ENCODE measurements at regions not wholly inside any gene's neighbourhood (a gene's known extent, or its start where the extent isn't known, plus 50 kb on each side); places are given as distances from the start of the nearest gene placed in this dataset.

DNA sequence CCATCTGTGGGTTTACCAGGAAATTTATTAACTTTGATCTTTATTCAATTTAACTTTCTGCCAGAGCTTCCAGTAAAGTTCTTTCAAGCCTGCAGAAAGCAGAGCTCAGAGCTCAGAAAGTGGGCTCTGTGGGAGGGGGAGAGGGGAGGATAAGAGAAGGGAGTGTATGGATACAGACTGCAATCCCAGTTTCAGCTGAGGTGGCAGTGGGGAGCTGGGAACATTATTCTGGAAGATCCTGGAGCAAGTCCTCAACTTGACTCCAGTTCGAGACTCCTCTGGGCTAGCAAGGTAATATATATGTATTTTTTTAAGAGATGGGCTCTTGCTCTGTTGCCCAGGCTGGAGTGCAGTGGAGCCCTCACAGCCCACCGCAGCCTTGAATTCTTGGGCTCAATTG, 108.9 kb upstream of the NABP1 start:
- no peak overlapping the region for H3K4me3 ChIP-seq (ENCODE audit: low read length in 2 of 2)
- H3K4ac ChIP-seq (ENCODE audit: low read length): no peak overlapping the region
- H3K4me2 ChIP-seq (ENCODE audit: insufficient read depth, low read length, poor library complexity, severe bottlenecking): no peak overlapping the region
- H3K14ac ChIP-seq (ENCODE audit: low read length): no peak overlapping the region
- H3K9me3 ChIP-seq (replicated peaks in 1 of 2; ENCODE audit: control insufficient read depth in 2 of 2, insufficient read depth in 1 of 2, low read depth in 1 of 2, low read length in 2 of 2): no peaks in the 10 kb centered on the region
- H2AK5ac ChIP-seq (ENCODE audit: low read depth, low read length): no peak overlapping the region
- no peak overlapping the region for H2BK12ac ChIP-seq (ENCODE audit: low read length)
- H3K23ac ChIP-seq (ENCODE audit: low read depth, low read length, poor library complexity): no peak overlapping the region
- DNase-seq (ENCODE audit: low spot score): no peak
- H2BK120ac ChIP-seq (ENCODE audit: low read depth, low read length): no peak overlapping the region
- H2BK15ac ChIP-seq (ENCODE audit: low read length): no peak overlapping the region
- no peaks in the 10 kb centered on the region for H3K27me3 ChIP-seq (ENCODE audit: control insufficient read depth in 3 of 3, insufficient read depth in 3 of 3, low read depth in 1 of 3, low read length in 3 of 3)
- no peak overlapping the region for H3K27ac ChIP-seq (replicated peaks; ENCODE audit: low read length)
- no peak overlapping the region for H4K8ac ChIP-seq (ENCODE audit: low read depth, low read length)
- H2BK5ac ChIP-seq (ENCODE audit: low read length): no peak overlapping the region
- no peaks in the 10 kb centered on the region for H3K36me3 ChIP-seq (replicated peaks in 1 of 2; ENCODE audit: control insufficient read depth in 2 of 2, insufficient read depth in 2 of 2, low read length in 2 of 2)
- no peak overlapping the region for H2AFZ ChIP-seq (ENCODE audit: low read length)
- peaks cover 0 to 1% of the 10 kb centered on the region in 2 donors for H3K4me1 ChIP-seq (ENCODE audit: control insufficient read depth in 2 of 2, insufficient read depth in 1 of 2, low read depth in 1 of 2, low read length in 2 of 2)
- H3K18ac ChIP-seq (ENCODE audit: low read length): no peak overlapping the region
- no peaks in the 10 kb centered on the region for H3K79me1 ChIP-seq (ENCODE audit: low read depth, low read length)
- no peak overlapping the region for H3K9ac ChIP-seq (ENCODE audit: low read depth, low read length, poor library complexity)
- no peak overlapping the region for H4K91ac ChIP-seq (ENCODE audit: low read depth, low read length, poor library complexity)
- WGBS, 2 donors (ENCODE audit: extremely low coverage in 2 of 2, insufficient read length in 2 of 2, insufficient replicate concordance in 1 of 2): no CpG with 5 or more reads among the region's 2 CpGs

GRCh38 chr2:191571163-191571769, 106.7 kb upstream of the NABP1 start:
- Histone ChIP-seq H3K9me3 (replicated peaks in 1 of 2; ENCODE audit: control insufficient read depth in 2 of 2, insufficient read depth in 1 of 2, low read depth in 1 of 2, low read length in 2 of 2) (no peaks in the 10 kb centered on the region), H3K14ac (ENCODE audit: low read length) (no peak overlapping the region), H3K18ac (ENCODE audit: low read length) (no peak overlapping the region), H3K4me2 (ENCODE audit: insufficient read depth, low read length, poor library complexity, severe bottlenecking) (no peak overlapping the region), H4K91ac (ENCODE audit: low read depth, low read length, poor library complexity) (no peak overlapping the region), H3K23ac (ENCODE audit: low read depth, low read length, poor library complexity) (no peak overlapping the region), H2BK120ac (ENCODE audit: low read depth, low read length) (no peak overlapping the region), H4K8ac (ENCODE audit: low read depth, low read length) (no peak overlapping the region), H3K27ac (replicated peaks; ENCODE audit: low read length) (no peak overlapping the region), H2BK15ac (ENCODE audit: low read length) (no peak overlapping the region), H3K79me1 (ENCODE audit: low read depth, low read length) (no peaks in the 10 kb centered on the region), H3K36me3 (replicated peaks in 1 of 2; ENCODE audit: control insufficient read depth in 2 of 2, insufficient read depth in 2 of 2, low read length in 2 of 2) (no peaks in the 10 kb centered on the region), H3K27me3 (ENCODE audit: control insufficient read depth in 3 of 3, insufficient read depth in 3 of 3, low read depth in 1 of 3, low read length in 3 of 3) (no peaks in the 10 kb centered on the region), H3K4ac (ENCODE audit: low read length) (no peak overlapping the region), H3K9ac (ENCODE audit: low read depth, low read length, poor library complexity) (no peak overlapping the region), H2BK5ac (ENCODE audit: low read length) (no peak overlapping the region), H2AFZ (ENCODE audit: low read length) (peak overlapping the region; percentile 62), H2AK5ac (ENCODE audit: low read depth, low read length) (no peak overlapping the region), H3K4me1 (ENCODE audit: control insufficient read depth in 2 of 2, insufficient read depth in 1 of 2, low read depth in 1 of 2, low read length in 2 of 2) (peaks cover 0 to 1% of the 10 kb centered on the region in 2 donors), H3K4me3 (ENCODE audit: low read length in 2 of 2) (no peak overlapping the region), H2BK12ac (ENCODE audit: low read length) (no peak overlapping the region)
- no CpG with 5 or more reads among the region's 6 CpGs for WGBS, 2 donors (ENCODE audit: extremely low coverage in 2 of 2, insufficient read length in 2 of 2, insufficient replicate concordance in 1 of 2)
- DNase-seq (ENCODE audit: low spot score): no peak

- no CpG with 5 or more reads among the region's 5 CpGs for WGBS, 2 donors (ENCODE audit: extremely low coverage in 2 of 2, insufficient read length in 2 of 2, insufficient replicate concordance in 1 of 2)
These were observed 105.6 kb upstream of the NABP1 start for GRCh38 chr2:191572319-191572718.

GRCh38 chr2:191573216-191573615, 104.7 kb upstream of the NABP1 start:
- no peak overlapping the region for H2BK15ac ChIP-seq (ENCODE audit: low read length)
- H2AFZ ChIP-seq (ENCODE audit: low read length): no peak overlapping the region
- no peak overlapping the region for H2AK5ac ChIP-seq (ENCODE audit: low read depth, low read length)
- H3K79me1 ChIP-seq (ENCODE audit: low read depth, low read length): no peaks in the 10 kb centered on the region
- no peak overlapping the region for H3K4me2 ChIP-seq (ENCODE audit: insufficient read depth, low read length, poor library complexity, severe bottlenecking)
- no peak overlapping the region for H4K8ac ChIP-seq (ENCODE audit: low read depth, low read length)
- H3K23ac ChIP-seq (ENCODE audit: low read depth, low read length, poor library complexity): no peak overlapping the region
- WGBS, 2 donors (ENCODE audit: extremely low coverage in 2 of 2, insufficient read length in 2 of 2, insufficient replicate concordance in 1 of 2): no CpG with 5 or more reads among the region's 1 CpG
- H3K4ac ChIP-seq (ENCODE audit: low read length): no peak overlapping the region
- H3K18ac ChIP-seq (ENCODE audit: low read length): no peak overlapping the region
- no peaks in the 10 kb centered on the region for H3K27me3 ChIP-seq (ENCODE audit: control insufficient read depth in 3 of 3, insufficient read depth in 3 of 3, low read depth in 1 of 3, low read length in 3 of 3)
- no peak overlapping the region for H3K14ac ChIP-seq (ENCODE audit: low read length)
- DNase-seq (ENCODE audit: low spot score): no peak
- no peak overlapping the region for H2BK120ac ChIP-seq (ENCODE audit: low read depth, low read length)
- H3K36me3 ChIP-seq (replicated peaks in 1 of 2; ENCODE audit: control insufficient read depth in 2 of 2, insufficient read depth in 2 of 2, low read length in 2 of 2): no peaks in the 10 kb centered on the region
- H3K27ac ChIP-seq (replicated peaks; ENCODE audit: low read length): no peak overlapping the region
- H3K4me3 ChIP-seq (ENCODE audit: low read length in 2 of 2): no peak overlapping the region
- no peak overlapping the region for H2BK5ac ChIP-seq (ENCODE audit: low read length)
- no peaks in the 10 kb centered on the region for H3K9me3 ChIP-seq (replicated peaks in 1 of 2; ENCODE audit: control insufficient read depth in 2 of 2, insufficient read depth in 1 of 2, low read depth in 1 of 2, low read length in 2 of 2)
- H4K91ac ChIP-seq (ENCODE audit: low read depth, low read length, poor library complexity): no peak overlapping the region
- no peak overlapping the region for H2BK12ac ChIP-seq (ENCODE audit: low read length)
- H3K4me1 ChIP-seq (ENCODE audit: control insufficient read depth in 2 of 2, insufficient read depth in 1 of 2, low read depth in 1 of 2, low read length in 2 of 2): peaks cover 0 to 1% of the 10 kb centered on the region in 2 donors
- no peak overlapping the region for H3K9ac ChIP-seq (ENCODE audit: low read depth, low read length, poor library complexity)

More at GRCh38 chr2:191572319-191572718, 105.6 kb upstream of the NABP1 start:
- no peak overlapping the region for H3K27ac ChIP-seq (replicated peaks; ENCODE audit: low read length)
- no peak overlapping the region for H3K4ac ChIP-seq (ENCODE audit: low read length)
- H2BK15ac ChIP-seq (ENCODE audit: low read length): no peak overlapping the region
- H3K4me1 ChIP-seq (ENCODE audit: control insufficient read depth in 2 of 2, insufficient read depth in 1 of 2, low read depth in 1 of 2, low read length in 2 of 2): peaks cover 0 to 1% of the 10 kb centered on the region in 2 donors
- no peak overlapping the region for H2BK5ac ChIP-seq (ENCODE audit: low read length)
- no peaks in the 10 kb centered on the region for H3K27me3 ChIP-seq (ENCODE audit: control insufficient read depth in 3 of 3, insufficient read depth in 3 of 3, low read depth in 1 of 3, low read length in 3 of 3)
- H3K4me3 ChIP-seq (ENCODE audit: low read length in 2 of 2): no peak overlapping the region
- no peak overlapping the region for H2BK12ac ChIP-seq (ENCODE audit: low read length)
- H3K14ac ChIP-seq (ENCODE audit: low read length): no peak overlapping the region
- H2AFZ ChIP-seq (ENCODE audit: low read length): no peak overlapping the region
- no peak overlapping the region for H3K18ac ChIP-seq (ENCODE audit: low read length)
- no peak overlapping the region for H2BK120ac ChIP-seq (ENCODE audit: low read depth, low read length)
- no peak for DNase-seq (ENCODE audit: low spot score)
- no peaks in the 10 kb centered on the region for H3K79me1 ChIP-seq (ENCODE audit: low read depth, low read length)
- no peak overlapping the region for H3K4me2 ChIP-seq (ENCODE audit: insufficient read depth, low read length, poor library complexity, severe bottlenecking)
- no peak overlapping the region for H3K23ac ChIP-seq (ENCODE audit: low read depth, low read length, poor library complexity)
- no peak overlapping the region for H3K9ac ChIP-seq (ENCODE audit: low read depth, low read length, poor library complexity)
- H4K8ac ChIP-seq (ENCODE audit: low read depth, low read length): no peak overlapping the region
- H3K36me3 ChIP-seq (replicated peaks in 1 of 2; ENCODE audit: control insufficient read depth in 2 of 2, insufficient read depth in 2 of 2, low read length in 2 of 2): no peaks in the 10 kb centered on the region
- H2AK5ac ChIP-seq (ENCODE audit: low read depth, low read length): no peak overlapping the region
- no peak overlapping the region for H4K91ac ChIP-seq (ENCODE audit: low read depth, low read length, poor library complexity)
- H3K9me3 ChIP-seq (replicated peaks in 1 of 2; ENCODE audit: control insufficient read depth in 2 of 2, insufficient read depth in 1 of 2, low read depth in 1 of 2, low read length in 2 of 2): no peaks in the 10 kb centered on the region
